GOT3 (cell line): ENCODE measurements at regions not wholly inside any gene's neighbourhood (a gene's known extent, or its start where the extent isn't known, plus 50 kb on each side); places are given as distances from the start of the nearest gene placed in this dataset.

Experiments used
- DNase-seq: peaks from one replicate; lab custom pipeline; 2025; ENCODE audit warnings: mixed read lengths; lab: John Stamatoyannopoulos, UW

- no peak for DNase-seq
Observed at GRCh38 chr6:147715035-147715434, 206.5 kb downstream of the SAMD5 start.

GRCh38 chr6:147716434-147716833, 207.9 kb downstream of the SAMD5 start:
- no peak for DNase-seq

DNA sequence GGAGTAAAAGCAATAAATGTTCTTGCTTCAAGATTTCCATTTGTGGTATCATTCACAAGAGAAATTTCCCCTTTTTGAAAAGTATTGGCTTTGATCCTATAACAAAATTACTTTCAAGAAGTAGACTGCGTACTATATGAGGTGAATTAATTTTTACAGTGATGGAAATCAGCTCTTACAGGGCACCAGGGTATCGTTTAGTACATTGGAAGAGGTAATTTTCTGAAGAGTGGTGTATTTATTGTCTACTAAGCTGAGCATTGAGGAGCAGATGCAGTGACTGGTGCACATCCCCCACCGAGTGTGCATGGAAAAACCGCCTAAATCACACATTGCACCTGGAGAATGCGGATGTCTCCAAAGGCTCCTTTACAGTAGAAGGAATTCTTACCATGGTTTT, 209.5 kb downstream of the SAMD5 start:
- no peak for DNase-seq

DNA sequence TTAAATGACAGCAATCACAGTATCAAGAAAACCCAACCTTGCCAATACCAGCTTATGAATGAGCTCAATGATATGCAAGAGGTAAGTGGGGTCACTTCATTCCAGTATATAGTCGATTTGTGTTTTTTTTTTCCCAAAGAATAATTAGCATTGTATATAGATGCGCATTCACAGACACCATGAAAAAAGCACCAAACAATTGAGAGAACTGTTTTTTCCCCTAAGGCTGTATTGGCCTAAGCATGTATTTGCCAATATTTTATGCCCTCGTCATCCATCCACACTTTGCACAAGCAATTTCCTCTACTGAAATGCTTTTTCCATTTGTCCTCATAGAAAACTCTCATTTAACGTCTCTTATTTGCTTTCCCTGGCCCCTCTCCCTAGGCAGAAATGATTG, 213.7 kb downstream of the SAMD5 start:
- no peak for DNase-seq

GRCh38 chr6:147724454-147724853, 216.0 kb downstream of the SAMD5 start:
- no peak for DNase-seq

GRCh38 chr6:147726342-147726741, 217.9 kb downstream of the SAMD5 start:
- no peak for DNase-seq

- DNase-seq: no peak
Observed at GRCh38 chr6:147728903-147729302, 220.4 kb downstream of the SAMD5 start.

DNA sequence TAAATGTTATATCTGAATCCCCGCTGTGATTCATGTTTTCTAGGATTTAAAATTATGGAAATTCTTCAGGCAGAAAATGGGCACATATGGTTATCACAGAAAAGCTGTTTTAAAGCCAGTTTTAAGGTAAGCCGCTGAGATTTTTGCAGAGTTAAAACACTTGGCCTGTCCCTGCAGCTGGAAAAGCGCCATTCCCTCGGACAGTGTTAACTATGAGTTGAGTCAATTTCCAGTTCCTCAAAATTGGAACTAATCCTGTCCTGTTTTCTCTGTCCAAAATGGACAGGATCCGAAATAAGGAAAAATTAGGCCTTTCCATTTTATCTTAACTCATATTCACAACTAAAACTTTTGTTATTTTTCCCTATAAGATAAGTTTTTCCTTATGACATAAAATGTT, 225.2 kb downstream of the SAMD5 start:
- no peak for DNase-seq

- DNase-seq: no peak
Observed at GRCh38 chr6:147734151-147734550, 225.7 kb downstream of the SAMD5 start.

DNA sequence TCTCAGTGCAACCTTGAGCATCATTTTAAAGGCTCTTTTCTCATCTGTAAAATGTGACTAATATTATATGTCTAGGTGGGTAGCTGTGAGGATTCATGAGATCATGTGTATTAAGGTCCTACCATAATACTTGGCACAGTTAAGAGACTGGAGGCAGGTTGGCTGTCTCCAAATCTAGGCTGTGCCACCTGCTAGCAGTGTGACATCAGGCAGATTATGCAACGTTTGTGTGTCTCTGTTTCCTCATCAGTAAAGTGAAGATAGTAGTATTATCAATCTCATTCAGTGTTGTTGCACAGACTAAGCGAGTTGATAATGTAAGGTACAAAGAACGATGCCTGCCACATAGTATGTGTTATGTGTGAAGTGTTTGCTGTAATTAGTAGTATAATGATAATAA, 227.4 kb downstream of the SAMD5 start:
- DNase-seq: no peak

DNA sequence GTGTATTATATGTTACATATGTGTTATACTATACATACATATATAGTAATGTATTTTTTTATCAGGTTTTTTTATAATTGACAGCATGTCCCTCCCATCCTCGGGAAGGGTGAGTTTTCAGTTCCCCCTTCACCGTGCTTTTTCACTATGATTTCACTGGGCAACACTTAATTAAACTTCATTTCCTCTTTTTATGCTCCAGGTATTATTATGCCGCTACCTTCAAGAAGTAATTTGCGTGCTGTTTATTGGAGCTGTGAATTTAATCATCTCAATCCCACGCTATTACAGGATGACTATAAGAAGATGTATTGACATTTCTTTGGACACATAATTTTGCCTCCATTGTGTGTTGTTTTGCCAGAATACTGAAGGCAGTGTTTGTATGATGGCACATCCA, 228.6 kb downstream of the SAMD5 start:
- DNase-seq: no peak

- DNase-seq: no peak
Observed at GRCh38 chr6:147738099-147738498, 229.6 kb downstream of the SAMD5 start.

- DNase-seq: no peak
Observed at GRCh38 chr6:147738516-147739162, 230.1 kb downstream of the SAMD5 start.

DNA sequence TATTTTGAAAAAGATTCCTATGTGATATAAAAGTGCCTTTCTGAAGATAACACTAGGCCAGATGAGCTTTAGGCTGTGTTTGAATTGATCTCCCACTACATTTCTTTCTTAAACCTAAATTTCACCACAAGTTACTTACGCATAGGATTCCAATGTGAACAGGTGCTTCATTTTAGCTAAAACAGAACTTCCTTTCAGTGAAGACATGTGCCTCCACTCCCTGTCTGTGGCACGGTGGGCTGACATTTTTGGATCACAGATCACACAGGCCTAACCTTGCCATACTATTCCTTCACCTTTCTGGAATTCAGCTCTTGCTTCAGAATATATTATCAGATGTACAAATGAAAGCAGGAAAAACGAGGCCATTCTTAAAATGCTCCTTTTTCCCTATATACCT, 231.8 kb downstream of the SAMD5 start:
- DNase-seq: no peak

- no peak for DNase-seq
Observed at GRCh38 chr6:147740916-147741315, 232.4 kb downstream of the SAMD5 start.

DNA sequence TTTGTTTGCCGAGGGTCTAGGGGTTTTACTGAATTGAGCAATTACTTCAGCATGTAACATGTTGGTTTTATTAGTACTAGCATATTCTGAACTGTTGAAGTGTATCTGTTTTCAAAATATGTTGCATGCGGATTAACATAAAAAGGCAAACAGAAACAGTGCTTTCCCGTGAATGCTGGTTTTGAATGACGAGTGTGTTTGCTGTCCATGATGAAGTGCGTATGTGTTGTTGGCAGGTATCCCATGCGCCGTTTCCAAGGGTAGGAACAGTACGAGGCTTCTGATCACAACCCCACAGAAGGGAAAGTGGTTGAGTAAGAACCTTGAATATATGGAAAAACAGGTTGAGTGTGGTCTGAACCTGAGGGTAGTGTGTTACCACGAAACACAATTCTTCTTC, 232.9 kb downstream of the SAMD5 start:
- DNase-seq: no peak

DNA sequence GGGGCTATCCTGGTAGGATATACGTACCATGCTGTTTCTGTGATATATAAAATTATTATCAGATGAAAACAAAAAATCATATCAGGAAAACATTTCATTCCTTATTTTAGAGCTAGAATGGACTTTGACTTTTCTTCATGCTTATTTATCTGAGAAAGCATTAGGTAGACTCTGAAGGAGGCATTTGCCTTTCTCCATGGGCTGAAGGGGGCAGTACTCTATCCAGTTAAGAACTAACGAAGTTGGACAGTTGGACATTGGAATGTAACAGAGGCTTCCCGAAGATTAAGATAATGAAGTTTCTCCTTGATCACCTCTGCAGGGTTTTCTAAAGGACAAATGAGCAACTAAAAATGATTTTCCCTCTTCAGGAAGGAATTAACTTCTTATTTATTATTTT, 233.9 kb downstream of the SAMD5 start:
- DNase-seq: no peak

DNA sequence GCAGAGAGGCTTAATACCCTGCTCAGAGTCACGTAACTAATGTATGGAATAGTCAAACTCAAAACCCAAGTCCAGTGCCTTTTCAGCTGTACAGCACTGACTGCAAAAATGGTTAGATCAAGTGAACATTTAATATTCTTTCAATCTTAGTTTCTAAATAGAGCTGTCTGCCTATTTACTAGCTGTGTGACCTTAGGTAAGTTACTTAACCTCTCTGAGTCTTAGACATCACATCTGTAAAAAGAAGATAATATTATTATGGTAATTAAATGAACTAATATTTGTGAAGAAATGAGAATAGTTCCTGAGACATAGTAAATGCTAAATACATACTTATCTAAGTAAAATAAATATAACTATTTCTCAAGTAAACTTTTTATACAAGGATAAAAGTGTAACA, 235.5 kb downstream of the SAMD5 start:
- DNase-seq: no peak

DNA sequence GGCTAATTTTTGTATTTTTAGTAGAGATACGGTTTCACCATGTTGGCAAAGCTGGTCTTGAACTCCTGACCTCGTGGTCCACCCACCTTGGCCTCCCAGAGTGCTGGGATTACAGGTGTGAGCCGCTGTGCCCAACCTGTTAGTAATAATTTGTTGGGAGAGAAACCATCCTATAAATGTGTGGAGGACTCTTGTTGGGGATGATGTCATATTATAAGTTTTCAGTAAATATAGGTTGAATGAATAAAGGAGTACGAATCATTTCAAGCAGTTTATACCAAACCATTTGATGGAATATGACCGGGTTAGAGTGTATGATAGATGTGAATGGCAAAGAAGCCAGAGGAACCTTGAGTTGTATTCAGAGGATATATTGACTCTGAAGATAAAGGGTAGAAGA, 240.8 kb downstream of the SAMD5 start:
- no peak for DNase-seq

- DNase-seq: no peak
Observed at GRCh38 chr6:147750413-147750812, 241.9 kb downstream of the SAMD5 start.

DNA sequence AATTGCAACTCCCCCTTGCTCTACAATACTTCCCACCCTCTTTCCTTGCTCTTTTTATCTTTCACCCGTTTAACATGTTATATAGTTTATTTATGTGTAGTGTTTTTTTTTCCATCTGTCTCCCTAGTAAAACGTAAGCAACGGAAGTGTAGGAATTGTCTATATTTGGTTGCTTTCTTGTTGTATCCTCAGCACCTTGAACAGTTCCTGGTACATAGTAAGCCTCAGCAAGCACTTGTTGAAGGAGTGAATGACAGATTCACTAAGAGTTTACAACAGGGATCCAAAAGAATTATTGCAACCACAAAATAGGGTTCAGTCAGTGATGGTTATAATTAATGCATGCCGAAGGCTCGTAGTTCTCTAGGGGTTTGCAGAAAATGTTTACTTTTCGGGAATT, 242.7 kb downstream of the SAMD5 start:
- no peak for DNase-seq

DNA sequence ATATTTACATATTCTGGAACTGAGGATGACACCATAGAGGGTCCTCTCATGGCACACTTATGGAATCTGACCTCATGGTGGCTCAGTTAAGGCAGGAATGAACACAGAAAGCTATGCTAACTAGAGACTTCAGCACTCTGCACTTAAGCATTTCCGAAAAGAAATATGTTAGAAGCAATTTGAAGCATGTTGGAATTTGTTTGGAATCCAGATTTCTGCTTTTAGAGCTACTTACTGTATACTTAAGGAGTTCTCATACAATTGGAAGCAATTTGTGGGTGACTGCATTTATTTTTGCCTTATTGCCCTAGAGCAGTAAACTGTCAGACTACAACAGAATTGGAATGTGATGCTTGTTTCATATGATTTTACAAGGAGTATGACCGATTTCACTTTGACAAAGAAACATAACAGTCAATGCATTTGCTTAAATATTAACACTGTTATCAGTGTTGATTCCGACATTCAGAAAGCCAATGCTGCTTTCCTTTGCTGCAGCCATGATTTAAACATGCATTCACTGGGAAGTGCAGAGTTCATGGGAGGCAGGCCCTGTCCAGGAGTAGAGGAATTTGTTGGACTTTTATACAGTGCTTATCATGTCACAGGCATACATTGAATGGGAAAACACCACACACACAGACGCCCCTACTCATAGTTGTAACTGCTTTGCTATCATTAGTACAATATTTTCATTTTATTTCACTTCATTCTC, 244.4 kb downstream of the SAMD5 start:
- no peak for DNase-seq

DNA sequence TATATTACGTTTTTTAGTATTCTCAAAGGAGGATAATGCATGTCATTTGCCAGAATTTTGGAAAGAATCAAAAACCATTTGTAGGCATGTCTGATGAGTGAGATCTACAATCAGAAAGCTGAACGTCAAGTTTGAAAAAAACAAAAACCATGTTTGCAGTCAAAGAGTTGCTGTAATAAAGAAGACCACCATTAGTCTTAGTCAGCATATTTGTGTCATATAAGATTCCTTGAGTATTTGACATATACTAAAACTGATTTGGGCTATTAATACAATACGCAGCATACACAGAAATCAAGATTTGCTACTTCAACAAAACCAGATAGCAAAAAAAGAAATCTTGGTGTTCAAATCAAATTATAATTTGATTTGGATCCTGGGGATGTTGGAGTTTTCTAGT, 247.5 kb downstream of the SAMD5 start:
- no peak for DNase-seq

DNA sequence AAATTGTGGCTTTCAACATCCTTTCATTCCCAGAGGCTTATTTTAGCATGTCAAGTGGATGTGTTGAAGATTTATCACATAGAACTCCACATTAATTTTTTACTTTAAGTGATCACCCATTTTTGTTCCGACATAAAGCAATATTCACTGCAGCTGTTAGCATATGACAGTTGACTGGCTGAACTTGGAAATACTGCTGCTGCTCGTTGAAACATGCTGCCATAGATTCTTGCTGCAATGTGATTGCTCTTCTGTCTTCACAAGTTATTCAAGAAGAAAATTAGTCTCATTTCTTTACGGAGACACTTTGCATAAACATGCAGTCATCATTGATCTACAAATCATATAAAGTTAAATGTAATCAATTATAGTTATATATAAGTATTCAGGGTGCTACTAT, 248.4 kb downstream of the SAMD5 start:
- no peak for DNase-seq
